Fibroblast of lung (primary cell): ENCODE measurements at regions not wholly inside any gene's neighbourhood (a gene's known extent, or its start where the extent isn't known, plus 50 kb on each side); places are given as distances from the start of the nearest gene placed in this dataset.

Experiments used
- EZH2 ChIP-seq: IDR thresholded peaks from 2 replicates; pipeline ENCODE4 v1.5.1; 2012; ENCODE audit warnings: low read length, control low read depth, mild to moderate bottlenecking; ENCODE audit errors: missing control alignments
- TF ChIP-seq, protein P1 (sequence below), 2 donors: IDR thresholded peaks in 1 of 2; conservative IDR thresholded peaks in 1 of 2; 1 replicate in 1 of 2; 2 replicates in 1 of 2; pipeline ENCODE4 v1.5.1; 2011 to 2012; ENCODE audit warnings: low read length in 2 of 2, control low read depth in 1 of 2, inconsistent platforms in 1 of 2, low read depth in 1 of 2, mild to moderate bottlenecking in 1 of 2

DNA sequence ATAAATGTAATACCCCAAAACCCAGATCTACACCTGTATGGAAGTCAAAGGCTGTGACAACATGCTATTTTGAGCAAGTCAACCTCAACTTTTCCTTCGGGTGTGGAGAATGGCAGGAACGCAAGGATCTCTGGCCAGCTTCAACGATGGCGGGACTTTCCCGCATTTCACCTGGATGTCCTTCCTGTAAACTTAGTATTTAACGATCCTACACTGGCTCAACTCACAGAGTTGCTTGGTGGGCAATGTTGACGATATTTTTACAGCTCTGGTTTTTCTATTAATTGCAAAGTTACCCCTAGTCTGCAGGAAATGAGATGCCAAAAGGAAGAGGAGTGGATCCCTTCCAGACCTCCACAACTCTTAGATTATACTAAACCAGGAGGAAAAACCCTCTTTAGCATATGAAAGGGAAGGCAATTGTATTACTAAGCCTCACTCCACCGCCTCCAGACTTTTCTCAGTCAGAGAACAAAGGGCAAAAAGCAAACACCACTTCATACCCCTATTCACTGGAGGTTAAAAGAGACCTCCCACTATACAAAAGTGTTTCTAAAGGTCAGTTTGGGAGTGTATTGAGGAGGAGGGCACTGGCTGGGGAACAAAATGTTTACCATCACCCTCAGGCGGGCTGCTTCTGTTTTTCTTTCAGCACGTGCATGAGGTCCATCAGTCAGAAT is 56.5 kb upstream of the ACVR1 start:
- TF ChIP-seq, protein P1, sequence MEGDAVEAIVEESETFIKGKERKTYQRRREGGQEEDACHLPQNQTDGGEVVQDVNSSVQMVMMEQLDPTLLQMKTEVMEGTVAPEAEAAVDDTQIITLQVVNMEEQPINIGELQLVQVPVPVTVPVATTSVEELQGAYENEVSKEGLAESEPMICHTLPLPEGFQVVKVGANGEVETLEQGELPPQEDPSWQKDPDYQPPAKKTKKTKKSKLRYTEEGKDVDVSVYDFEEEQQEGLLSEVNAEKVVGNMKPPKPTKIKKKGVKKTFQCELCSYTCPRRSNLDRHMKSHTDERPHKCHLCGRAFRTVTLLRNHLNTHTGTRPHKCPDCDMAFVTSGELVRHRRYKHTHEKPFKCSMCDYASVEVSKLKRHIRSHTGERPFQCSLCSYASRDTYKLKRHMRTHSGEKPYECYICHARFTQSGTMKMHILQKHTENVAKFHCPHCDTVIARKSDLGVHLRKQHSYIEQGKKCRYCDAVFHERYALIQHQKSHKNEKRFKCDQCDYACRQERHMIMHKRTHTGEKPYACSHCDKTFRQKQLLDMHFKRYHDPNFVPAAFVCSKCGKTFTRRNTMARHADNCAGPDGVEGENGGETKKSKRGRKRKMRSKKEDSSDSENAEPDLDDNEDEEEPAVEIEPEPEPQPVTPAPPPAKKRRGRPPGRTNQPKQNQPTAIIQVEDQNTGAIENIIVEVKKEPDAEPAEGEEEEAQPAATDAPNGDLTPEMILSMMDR (conservative IDR thresholded peaks at IDR 0.05 in 1 of 2, IDR thresholded peaks at IDR 0.05 in 1 of 2; ENCODE audit: low read depth in 1 of 2, low read length in 2 of 2) = no peak
- TF ChIP-seq EZH2 = no peak
